ENCODE measurements at regions not wholly inside any gene's neighbourhood (a gene's known extent, or its start where the extent isn't known, plus 50 kb on each side); places are given as distances from the start of the nearest gene placed in this dataset.

- TF ChIP-seq, protein P1, sequence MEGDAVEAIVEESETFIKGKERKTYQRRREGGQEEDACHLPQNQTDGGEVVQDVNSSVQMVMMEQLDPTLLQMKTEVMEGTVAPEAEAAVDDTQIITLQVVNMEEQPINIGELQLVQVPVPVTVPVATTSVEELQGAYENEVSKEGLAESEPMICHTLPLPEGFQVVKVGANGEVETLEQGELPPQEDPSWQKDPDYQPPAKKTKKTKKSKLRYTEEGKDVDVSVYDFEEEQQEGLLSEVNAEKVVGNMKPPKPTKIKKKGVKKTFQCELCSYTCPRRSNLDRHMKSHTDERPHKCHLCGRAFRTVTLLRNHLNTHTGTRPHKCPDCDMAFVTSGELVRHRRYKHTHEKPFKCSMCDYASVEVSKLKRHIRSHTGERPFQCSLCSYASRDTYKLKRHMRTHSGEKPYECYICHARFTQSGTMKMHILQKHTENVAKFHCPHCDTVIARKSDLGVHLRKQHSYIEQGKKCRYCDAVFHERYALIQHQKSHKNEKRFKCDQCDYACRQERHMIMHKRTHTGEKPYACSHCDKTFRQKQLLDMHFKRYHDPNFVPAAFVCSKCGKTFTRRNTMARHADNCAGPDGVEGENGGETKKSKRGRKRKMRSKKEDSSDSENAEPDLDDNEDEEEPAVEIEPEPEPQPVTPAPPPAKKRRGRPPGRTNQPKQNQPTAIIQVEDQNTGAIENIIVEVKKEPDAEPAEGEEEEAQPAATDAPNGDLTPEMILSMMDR (IDR thresholded peaks at IDR 0.05): no peak
- TF ChIP-seq POLR2A (IDR thresholded peaks at IDR 0.05): no peak
Measured at GRCh38 chr6:92024110-92024509, 1395.2 kb downstream of the EPHA7 start.
